ENCODE measurements at regions not wholly inside any gene's neighbourhood (a gene's known extent, or its start where the extent isn't known, plus 50 kb on each side); places are given as distances from the start of the nearest gene placed in this dataset.

- TF ChIP-seq, protein P1, sequence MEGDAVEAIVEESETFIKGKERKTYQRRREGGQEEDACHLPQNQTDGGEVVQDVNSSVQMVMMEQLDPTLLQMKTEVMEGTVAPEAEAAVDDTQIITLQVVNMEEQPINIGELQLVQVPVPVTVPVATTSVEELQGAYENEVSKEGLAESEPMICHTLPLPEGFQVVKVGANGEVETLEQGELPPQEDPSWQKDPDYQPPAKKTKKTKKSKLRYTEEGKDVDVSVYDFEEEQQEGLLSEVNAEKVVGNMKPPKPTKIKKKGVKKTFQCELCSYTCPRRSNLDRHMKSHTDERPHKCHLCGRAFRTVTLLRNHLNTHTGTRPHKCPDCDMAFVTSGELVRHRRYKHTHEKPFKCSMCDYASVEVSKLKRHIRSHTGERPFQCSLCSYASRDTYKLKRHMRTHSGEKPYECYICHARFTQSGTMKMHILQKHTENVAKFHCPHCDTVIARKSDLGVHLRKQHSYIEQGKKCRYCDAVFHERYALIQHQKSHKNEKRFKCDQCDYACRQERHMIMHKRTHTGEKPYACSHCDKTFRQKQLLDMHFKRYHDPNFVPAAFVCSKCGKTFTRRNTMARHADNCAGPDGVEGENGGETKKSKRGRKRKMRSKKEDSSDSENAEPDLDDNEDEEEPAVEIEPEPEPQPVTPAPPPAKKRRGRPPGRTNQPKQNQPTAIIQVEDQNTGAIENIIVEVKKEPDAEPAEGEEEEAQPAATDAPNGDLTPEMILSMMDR (IDR thresholded peaks at IDR 0.05), result no peak
- TF ChIP-seq POLR2A (IDR thresholded peaks at IDR 0.05), result no peak
Observed at GRCh38 chr11:119522609-119523008, 99.6 kb upstream of the THY1 start.

Data from lower leg skin (tissue), 3 donors.